Vagina (tissue), 2 donors: ENCODE measurements at regions not wholly inside any gene's neighbourhood (a gene's known extent, or its start where the extent isn't known, plus 50 kb on each side); places are given as distances from the start of the nearest gene placed in this dataset.

Source experiments
- CTCF ChIP-seq, 3 experiments: fragments of 450-650 bp in 2 of 3; fragments of 200-600 bp in 1 of 3; sonication (generic) in 1 of 3; IDR thresholded peaks; one replicate each; pipeline ENCODE4 v1.5.1; 2017 to 2019; ENCODE audit warnings: antibody characterized with exemption in 3 of 3, mild to moderate bottlenecking in 2 of 3, moderate library complexity in 2 of 3
- POLR2A ChIP-seq, 2 donors: fragments of 450-650 bp; IDR thresholded peaks; one replicate each; pipeline ENCODE4 v1.6.1; 2017; ENCODE audit warnings: antibody characterized with exemption in 2 of 2, mild to moderate bottlenecking in 2 of 2, moderate library complexity in 2 of 2

GRCh38 chr13:31895691-31896090, 135.9 kb upstream of the FRY start:
- TF ChIP-seq CTCF (IDR thresholded peaks at IDR 0.05) (no peak), POLR2A (IDR thresholded peaks at IDR 0.05) (no peak)
